Loucy (cell line): ENCODE measurements at regions not wholly inside any gene's neighbourhood (a gene's known extent, or its start where the extent isn't known, plus 50 kb on each side); places are given as distances from the start of the nearest gene placed in this dataset.

Experiments used
- H2AFZ ChIP-seq: fragments of 200-600 bp; sonication (generic); 2 replicates; pipeline ENCODE4 v1.6.0; 2016; ENCODE audit warnings: antibody characterized with exemption, mild to moderate bottlenecking, low read length, moderate library complexity
- H3F3A ChIP-seq: fragments of 200-600 bp; 2 replicates; pipeline ENCODE4 v1.6.0; 2016; ENCODE audit warnings: antibody characterized with exemption, low read depth, mild to moderate bottlenecking
- H3K27me3 ChIP-seq: fragments of 200-600 bp; sonication (generic); 2 replicates; pipeline ENCODE4 v1.6.1; 2014; ENCODE audit warnings: low read length, mild to moderate bottlenecking; ENCODE audit not compliant: insufficient read depth, poor library complexity, severe bottlenecking
- H3K36me3 ChIP-seq: fragments of 200-600 bp; sonication (generic); 2 replicates; pipeline ENCODE4 v1.6.1; 2016; ENCODE audit warnings: low read length; ENCODE audit not compliant: insufficient read depth
- H3K4me1 ChIP-seq: fragments of 200-600 bp; sonication (generic); 2 replicates; pipeline ENCODE4 v1.5.1; 2014; ENCODE audit warnings: low read length, mild to moderate bottlenecking; ENCODE audit not compliant: insufficient read depth, poor library complexity, severe bottlenecking
- H3K4me2 ChIP-seq: fragments of 200-600 bp; sonication (generic); 2 replicates; pipeline ENCODE4 v1.6.0; 2014; ENCODE audit warnings: antibody characterized with exemption, low read length, low read depth, mild to moderate bottlenecking; ENCODE audit not compliant: poor library complexity, severe bottlenecking
- H3K4me3 ChIP-seq: fragments of 200-600 bp; sonication (generic); 2 replicates; pipeline ENCODE4 v1.5.1; 2014; ENCODE audit warnings: low read length, mild to moderate bottlenecking, mixed read lengths; ENCODE audit not compliant: poor library complexity, severe bottlenecking
- H3K79me2 ChIP-seq: fragments of 200-600 bp; sonication (generic); 2 replicates; pipeline ENCODE4 v1.6.1; 2014; ENCODE audit warnings: low read length; ENCODE audit not compliant: insufficient read depth
- H3K9ac ChIP-seq: fragments of 200-600 bp; sonication (generic); 2 replicates; pipeline ENCODE4 v1.6.0; 2014; ENCODE audit warnings: mild to moderate bottlenecking, low read depth, low read length, moderate library complexity; ENCODE audit not compliant: poor library complexity, severe bottlenecking
- H3K9me2 ChIP-seq: fragments of 200-600 bp; sonication (generic); replicated peaks from 2 replicates; pipeline ENCODE4 v1.6.1; 2016; ENCODE audit warnings: low read depth, low read length, mixed read lengths
- H3K9me3 ChIP-seq: fragments of 200-600 bp; sonication (generic); 2 replicates; pipeline ENCODE4 v1.6.1; 2014; ENCODE audit warnings: mild to moderate bottlenecking, antibody characterized with exemption, low read length, low read depth; ENCODE audit not compliant: insufficient read depth
- H4K20me1 ChIP-seq: fragments of 200-600 bp; sonication (generic); 2 replicates; pipeline ENCODE4 v1.6.0; 2014; ENCODE audit warnings: antibody characterized with exemption, low read length, mild to moderate bottlenecking; ENCODE audit not compliant: insufficient read depth, poor library complexity, severe bottlenecking
- CTCF ChIP-seq: fragments of 200-600 bp; sonication (generic); conservative IDR thresholded peaks from 2 replicates; pipeline ENCODE4 v1.5.1; 2014; ENCODE audit warnings: mild to moderate bottlenecking, antibody characterized with exemption, low read length
- EZH2phosphoT487 ChIP-seq: fragments of 200-600 bp; IDR thresholded peaks from 2 replicates; pipeline ENCODE4 v1.6.1; 2018; ENCODE audit warnings: antibody characterized with exemption, mild to moderate bottlenecking, moderate library complexity, borderline replicate concordance

GRCh38 chr14:81656811-81657210 lies 123.2 kb upstream of the SEL1L start:
- TF ChIP-seq CTCF (no peak), EZH2phosphoT487 (no peak)
- H3K9me3 ChIP-seq: no peaks in the 10 kb centered on the region
- H3K27me3 ChIP-seq: no peaks in the 10 kb centered on the region
- H2AFZ ChIP-seq: no peak overlapping the region
- H3K79me2 ChIP-seq: no peaks in the 10 kb centered on the region
- H3K4me3 ChIP-seq: no peak overlapping the region
- no peaks in the 10 kb centered on the region for H3K4me1 ChIP-seq
- no peak overlapping the region for H3K4me2 ChIP-seq
- H3F3A ChIP-seq: no peaks in the 10 kb centered on the region
- H3K36me3 ChIP-seq: no peaks in the 10 kb centered on the region
- H3K9ac ChIP-seq: no peak overlapping the region
- no peaks in the 10 kb centered on the region for H3K9me2 ChIP-seq
- H4K20me1 ChIP-seq: no peaks in the 10 kb centered on the region

GRCh38 chr14:81662066-81662465 lies 128.4 kb upstream of the SEL1L start:
- Histone ChIP-seq H3K9me2 (no peaks in the 10 kb centered on the region), H3K27me3 (no peaks in the 10 kb centered on the region), H3F3A (no peaks in the 10 kb centered on the region), H3K4me2 (no peak overlapping the region), H3K36me3 (no peaks in the 10 kb centered on the region), H3K9me3 (0 out of 2 replicates have a peak, but pooled peaks cover under 1% of the 10 kb centered on the region), H4K20me1 (no peaks in the 10 kb centered on the region), H3K4me1 (no peaks in the 10 kb centered on the region), H3K9ac (no peak overlapping the region), H3K79me2 (no peaks in the 10 kb centered on the region), H3K4me3 (no peak overlapping the region), H2AFZ (no peak overlapping the region)
- TF ChIP-seq CTCF (no peak), EZH2phosphoT487 (no peak)

GRCh38 chr14:81662570-81663197 lies 129.0 kb upstream of the SEL1L start:
- no peak overlapping the region for H3K4me3 ChIP-seq
- H3K9ac ChIP-seq: no peak overlapping the region
- H4K20me1 ChIP-seq: no peaks in the 10 kb centered on the region
- no peaks in the 10 kb centered on the region for H3F3A ChIP-seq
- no peaks in the 10 kb centered on the region for H3K79me2 ChIP-seq
- no peaks in the 10 kb centered on the region for H3K4me1 ChIP-seq
- 0 out of 2 replicates have a peak, but pooled peaks cover 3% of the 10 kb centered on the region for H3K9me3 ChIP-seq
- H3K36me3 ChIP-seq: no peaks in the 10 kb centered on the region
- H3K27me3 ChIP-seq: no peaks in the 10 kb centered on the region
- no peak for TF ChIP-seq EZH2phosphoT487
- no peak for TF ChIP-seq CTCF
- no peaks in the 10 kb centered on the region for H3K9me2 ChIP-seq
- H2AFZ ChIP-seq: no peak overlapping the region
- no peak overlapping the region for H3K4me2 ChIP-seq
